ENCODE measurements at regions not wholly inside any gene's neighbourhood (a gene's known extent, or its start where the extent isn't known, plus 50 kb on each side); places are given as distances from the start of the nearest gene placed in this dataset.
"Not testable (repeated sequence)": the region's sequence is repeated elsewhere in the genome, so short reads cannot be mapped to it uniquely, and the experiment has no call there.

DNA sequence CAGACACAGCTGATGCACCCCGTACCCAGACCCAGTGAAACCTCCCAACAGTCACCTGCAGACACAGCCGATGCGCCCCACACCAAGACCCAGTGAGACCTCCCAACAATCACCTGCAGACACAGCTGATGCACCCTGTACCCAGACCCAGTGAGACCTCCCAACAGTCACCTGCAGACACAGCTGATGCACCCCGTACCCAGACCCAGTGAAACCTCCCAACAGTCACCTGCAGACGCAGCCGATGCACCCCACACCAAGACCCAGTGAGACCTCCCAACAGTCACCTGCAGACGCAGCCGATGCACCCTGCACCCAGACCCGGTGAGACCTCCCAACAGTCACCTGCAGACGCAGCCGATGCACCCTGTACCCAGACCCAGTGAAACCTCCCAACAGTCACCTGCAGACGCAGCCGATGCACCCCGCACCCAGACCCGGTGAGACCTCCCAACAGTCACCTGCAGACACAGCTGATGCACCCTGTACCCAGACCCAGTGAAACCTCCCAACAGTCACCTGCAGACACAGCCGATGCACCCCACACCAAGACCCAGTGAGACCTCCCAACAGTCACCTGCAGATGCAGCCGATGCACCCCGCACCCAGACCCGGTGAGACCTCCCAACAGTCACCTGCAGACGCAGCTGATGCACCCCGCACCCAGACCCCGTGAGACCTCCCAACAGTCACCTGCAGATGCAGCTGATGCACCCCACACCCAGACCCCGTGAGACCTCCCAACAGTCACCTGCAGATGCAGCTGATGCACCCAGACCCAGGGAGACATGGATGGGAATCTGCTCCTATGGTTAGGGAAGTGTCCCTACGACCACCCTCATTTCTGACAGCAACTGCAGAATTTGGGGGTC, 178.3 kb upstream of the C1orf174 start:
- H3K4me3 Mint-ChIP-seq; POLR2A ChIA-PET; H3K27me3 Mint-ChIP-seq; H3K9me3 Mint-ChIP-seq; DNase-seq; H3K36me3 Mint-ChIP-seq (ENCODE audit: low read depth); CTCF ChIA-PET; H3K27ac Mint-ChIP-seq; H3K4me1 Mint-ChIP-seq: not testable (repeated sequence)

GRCh38 chr1:4079815-4080214, 179.7 kb upstream of the C1orf174 start:
- H3K36me3 Mint-ChIP-seq (ENCODE audit: low read depth), result no peaks in the 10 kb centered on the region
- no peaks in the 10 kb centered on the region for H3K9me3 Mint-ChIP-seq
- no peak overlapping the region for H3K4me3 Mint-ChIP-seq
- CTCF ChIA-PET, result no interaction called here
- no peaks in the 10 kb centered on the region for H3K27me3 Mint-ChIP-seq
- no peak for DNase-seq
- no peak overlapping the region for H3K27ac Mint-ChIP-seq
- no peaks in the 10 kb centered on the region for H3K4me1 Mint-ChIP-seq
- POLR2A ChIA-PET, result interaction anchor here (0.6 kb wide), 1 partner anchor 749 kb away, joined by 3 read pairs; no protein-coding TSS in a partner anchor

- no peaks in the 10 kb centered on the region for H3K4me1 Mint-ChIP-seq
- H3K9me3 Mint-ChIP-seq, result no peaks in the 10 kb centered on the region
- DNase-seq, result no peak
- H3K4me3 Mint-ChIP-seq, result no peak overlapping the region
- H3K27ac Mint-ChIP-seq, result no peak overlapping the region
- POLR2A ChIA-PET, result no interaction called here
- H3K36me3 Mint-ChIP-seq (ENCODE audit: low read depth), result no peaks in the 10 kb centered on the region
- H3K27me3 Mint-ChIP-seq, result no peaks in the 10 kb centered on the region
- CTCF ChIA-PET, result no interaction called here
Observed at GRCh38 chr1:4081806-4082711, 182.0 kb upstream of the C1orf174 start.

DNA sequence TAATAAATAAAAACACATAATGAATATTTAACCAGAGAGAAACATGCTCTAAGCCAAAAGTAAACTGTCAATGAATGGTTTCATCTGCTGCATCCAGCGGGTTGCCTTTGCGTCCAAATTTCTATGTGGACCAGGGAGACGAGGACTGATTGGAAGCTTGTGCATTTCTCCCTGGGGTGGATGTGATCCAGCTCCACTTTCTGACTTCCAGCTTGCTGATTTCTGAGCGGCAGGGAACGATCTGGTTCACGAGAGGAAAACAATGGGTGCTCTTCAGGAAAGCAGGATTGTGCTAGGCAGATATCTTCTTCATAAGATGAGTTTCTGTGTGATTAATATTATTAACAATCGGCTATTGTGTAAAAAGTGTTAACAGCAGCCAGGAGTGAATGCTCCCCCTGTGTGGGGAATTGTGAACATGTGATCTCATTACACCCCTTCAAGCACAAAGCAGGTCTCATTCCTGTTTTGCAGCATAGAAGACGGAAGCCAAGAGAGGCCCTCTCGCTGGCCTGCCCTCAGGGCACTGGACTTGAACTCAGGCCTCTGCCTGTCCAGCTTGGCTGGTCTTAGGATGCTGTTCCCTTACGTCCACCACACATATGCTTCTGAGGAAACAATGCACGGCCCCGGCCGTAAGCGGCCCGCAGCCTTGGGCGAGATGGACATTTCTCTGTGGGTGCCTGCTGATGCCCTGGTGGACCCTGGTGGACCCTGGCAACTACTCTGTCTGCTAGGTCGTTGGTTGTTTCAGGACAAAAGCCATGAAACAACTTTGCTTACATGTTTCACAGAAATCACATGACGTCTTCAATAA, 183.4 kb upstream of the C1orf174 start:
- Mint-ChIP-seq H3K36me3 (ENCODE audit: low read depth) (no peaks in the 10 kb centered on the region), H3K4me1 (no peaks in the 10 kb centered on the region), H3K4me3 (no peak overlapping the region), H3K9me3 (no peaks in the 10 kb centered on the region), H3K27ac (no peak overlapping the region), H3K27me3 (no peaks in the 10 kb centered on the region)
- DNase-seq, result no peak
- ChIA-PET CTCF (no interaction called here), POLR2A (no interaction called here)

GRCh38 chr1:4084048-4084431, 184.0 kb upstream of the C1orf174 start:
- no peak for DNase-seq
- Mint-ChIP-seq H3K9me3 (no peaks in the 10 kb centered on the region), H3K27ac (no peak overlapping the region), H3K36me3 (ENCODE audit: low read depth) (no peaks in the 10 kb centered on the region), H3K4me1 (no peaks in the 10 kb centered on the region), H3K27me3 (no peaks in the 10 kb centered on the region), H3K4me3 (no peak overlapping the region)
- ChIA-PET CTCF (no interaction called here), POLR2A (no interaction called here)

DNA sequence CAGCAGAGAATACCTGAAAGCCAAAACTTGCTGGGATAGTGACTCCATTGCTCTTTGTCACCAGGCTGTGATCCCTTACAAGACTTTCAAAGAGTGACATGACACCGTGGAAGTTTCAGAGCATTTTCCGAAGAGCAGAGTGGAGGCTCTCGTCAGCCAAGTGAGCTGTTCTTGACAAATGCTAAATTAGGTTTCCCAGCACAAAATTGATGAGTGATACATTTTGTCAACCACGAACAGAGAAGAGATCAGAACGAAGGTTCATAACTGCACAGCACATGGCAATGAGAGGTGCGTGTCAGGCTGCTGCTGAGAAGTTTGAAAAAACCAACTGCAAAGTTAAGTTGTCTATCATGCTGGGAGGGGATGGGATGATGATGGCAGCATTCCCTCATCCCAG, 184.4 kb upstream of the C1orf174 start:
- POLR2A ChIA-PET, result no interaction called here
- CTCF ChIA-PET, result no interaction called here
- Mint-ChIP-seq H3K27me3 (no peaks in the 10 kb centered on the region), H3K9me3 (no peaks in the 10 kb centered on the region), H3K36me3 (ENCODE audit: low read depth) (no peaks in the 10 kb centered on the region), H3K4me1 (no peaks in the 10 kb centered on the region), H3K27ac (no peak overlapping the region), H3K4me3 (no peak overlapping the region)
- DNase-seq, result no peak

DNA sequence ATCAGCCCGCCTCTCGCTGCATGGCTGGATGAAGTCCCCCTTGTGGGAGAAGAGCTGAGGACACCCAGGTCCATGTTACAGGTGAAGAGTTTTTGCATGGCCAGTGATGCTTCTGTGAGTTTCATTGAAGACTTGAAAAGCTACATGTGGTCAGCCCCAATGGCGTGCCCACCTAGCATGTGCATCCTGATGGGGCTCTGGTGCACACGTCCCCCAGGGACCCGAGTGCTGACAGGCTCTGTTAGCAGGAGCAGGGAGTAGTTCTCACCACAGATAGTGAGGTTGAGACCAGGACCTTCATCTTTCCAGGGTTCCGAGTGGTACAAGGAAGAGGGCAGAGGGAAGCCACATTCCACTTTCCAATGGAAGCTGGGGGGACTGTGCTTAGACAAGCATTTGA, 184.8 kb upstream of the C1orf174 start:
- POLR2A ChIA-PET, result no interaction called here
- Mint-ChIP-seq H3K4me1 (no peaks in the 10 kb centered on the region), H3K27ac (no peak overlapping the region), H3K36me3 (ENCODE audit: low read depth) (no peaks in the 10 kb centered on the region), H3K27me3 (no peaks in the 10 kb centered on the region), H3K4me3 (no peak overlapping the region), H3K9me3 (no peaks in the 10 kb centered on the region)
- DNase-seq, result no peak
- CTCF ChIA-PET, result no interaction called here

- Mint-ChIP-seq H3K4me3 (no peak overlapping the region), H3K27me3 (no peaks in the 10 kb centered on the region), H3K4me1 (no peaks in the 10 kb centered on the region), H3K9me3 (no peaks in the 10 kb centered on the region), H3K36me3 (ENCODE audit: low read depth) (no peaks in the 10 kb centered on the region), H3K27ac (no peak overlapping the region)
- CTCF ChIA-PET, result no interaction called here
- no peak for DNase-seq
- POLR2A ChIA-PET, result no interaction called here
Observed at GRCh38 chr1:4085546-4085945, 185.5 kb upstream of the C1orf174 start.

DNA sequence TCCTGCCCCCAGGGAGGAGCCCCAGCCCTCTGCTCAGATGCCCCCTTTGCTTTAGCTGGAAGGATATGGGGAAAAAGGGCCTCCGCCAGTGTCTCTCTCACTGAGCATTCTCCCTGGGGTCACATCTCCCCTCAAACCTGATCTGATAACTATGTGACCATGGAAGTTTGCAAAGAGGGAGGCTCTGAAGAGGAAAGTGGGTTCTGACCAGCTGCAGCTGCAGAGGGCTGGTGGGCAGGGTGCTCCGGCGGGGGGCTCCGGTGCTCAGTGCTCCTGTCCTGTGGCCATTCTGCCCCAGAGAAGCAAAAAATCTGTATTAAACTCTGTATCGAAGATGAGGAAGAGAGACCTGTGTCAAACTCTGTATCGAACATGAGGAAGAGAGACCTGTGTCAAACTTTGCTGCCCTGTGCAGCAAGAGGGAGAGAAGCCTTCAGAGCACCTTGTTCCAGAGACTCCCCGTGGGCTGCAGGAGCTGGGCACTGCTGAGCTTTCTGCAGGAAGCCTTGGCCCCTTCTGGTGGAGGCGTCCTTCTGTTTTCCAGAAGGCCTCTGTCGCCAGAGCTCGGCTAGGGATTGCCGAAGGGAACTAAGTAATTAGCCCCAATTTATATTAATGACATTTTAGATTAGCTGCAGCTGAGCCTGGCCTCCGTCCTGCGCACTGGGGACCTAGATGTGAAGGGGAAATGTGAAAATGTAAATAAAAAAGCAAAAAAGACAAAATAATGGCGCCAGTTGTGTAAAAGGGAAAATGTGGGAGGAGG, 186.2 kb upstream of the C1orf174 start:
- Mint-ChIP-seq H3K27me3 (no peaks in the 10 kb centered on the region), H3K27ac (no peak overlapping the region), H3K9me3 (no peaks in the 10 kb centered on the region), H3K36me3 (ENCODE audit: low read depth) (no peaks in the 10 kb centered on the region), H3K4me3 (no peak overlapping the region), H3K4me1 (no peaks in the 10 kb centered on the region)
- CTCF ChIA-PET, result no interaction called here
- no peak for DNase-seq
- POLR2A ChIA-PET, result no interaction called here

DNA sequence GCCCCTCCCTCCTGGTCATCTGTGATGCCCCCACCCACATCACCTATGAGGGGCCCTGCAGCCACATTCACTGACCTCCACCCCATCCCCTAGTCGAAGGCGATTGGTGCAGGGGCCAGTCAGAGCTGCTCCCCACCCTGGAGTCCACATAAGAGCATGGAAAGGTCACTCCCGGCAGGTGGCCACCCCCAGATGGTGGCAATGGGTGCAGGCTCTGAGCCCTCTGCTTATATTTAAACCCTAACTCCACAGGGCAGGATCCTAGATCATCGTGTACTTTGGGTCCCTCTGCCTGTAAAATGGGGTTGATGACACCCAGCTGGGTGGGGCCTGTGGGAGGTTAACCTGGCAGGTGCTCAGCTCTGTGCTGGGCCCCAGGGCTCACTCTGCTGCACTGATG, 186.8 kb upstream of the C1orf174 start:
- no peaks in the 10 kb centered on the region for H3K36me3 Mint-ChIP-seq (ENCODE audit: low read depth)
- DNase-seq, result no peak
- H3K4me3 Mint-ChIP-seq, result no peak overlapping the region
- no peaks in the 10 kb centered on the region for H3K27me3 Mint-ChIP-seq
- H3K9me3 Mint-ChIP-seq, result no peaks in the 10 kb centered on the region
- ChIA-PET CTCF (no interaction called here), POLR2A (no interaction called here)
- no peak overlapping the region for H3K27ac Mint-ChIP-seq
- H3K4me1 Mint-ChIP-seq, result no peaks in the 10 kb centered on the region

GRCh38 chr1:4087530-4088420, 187.7 kb upstream of the C1orf174 start:
- Mint-ChIP-seq H3K27ac (no peak overlapping the region), H3K9me3 (no peaks in the 10 kb centered on the region), H3K36me3 (ENCODE audit: low read depth) (no peaks in the 10 kb centered on the region), H3K4me1 (no peaks in the 10 kb centered on the region), H3K4me3 (no peak overlapping the region), H3K27me3 (no peaks in the 10 kb centered on the region)
- no peak for DNase-seq
- CTCF ChIA-PET, result no interaction called here
- POLR2A ChIA-PET, result no interaction called here

DNA sequence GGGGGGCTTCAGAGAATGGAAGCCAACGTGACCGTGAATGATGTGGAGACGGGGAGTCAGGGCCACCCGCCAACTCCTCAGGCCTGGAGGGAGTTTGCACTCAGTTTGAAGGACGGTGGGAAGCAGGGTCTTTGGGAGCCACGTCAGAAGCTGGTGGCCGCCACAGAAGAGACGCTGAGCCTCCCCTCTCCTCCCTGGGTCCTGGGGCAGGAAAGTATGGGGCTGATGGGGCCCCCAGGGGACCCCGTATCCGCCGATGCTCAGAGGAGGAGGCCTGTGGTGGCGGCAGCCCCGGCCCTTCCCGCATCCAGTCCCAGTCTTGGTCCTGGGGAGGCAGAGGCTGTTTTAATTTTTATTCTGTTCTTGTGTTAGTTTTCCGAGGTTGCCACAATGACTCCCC, 188.6 kb upstream of the C1orf174 start:
- no peaks in the 10 kb centered on the region for H3K27me3 Mint-ChIP-seq
- no peak overlapping the region for H3K4me3 Mint-ChIP-seq
- H3K4me1 Mint-ChIP-seq, result no peaks in the 10 kb centered on the region
- no peak for DNase-seq
- ChIA-PET POLR2A (no interaction called here), CTCF (no interaction called here)
- peaks cover 4% of the 10 kb centered on the region for H3K9me3 Mint-ChIP-seq
- H3K27ac Mint-ChIP-seq, result no peak overlapping the region
- H3K36me3 Mint-ChIP-seq (ENCODE audit: low read depth), result no peaks in the 10 kb centered on the region
